Small intestine (tissue), 7 donors: ENCODE measurements at regions not wholly inside any gene's neighbourhood (a gene's known extent, or its start where the extent isn't known, plus 50 kb on each side); places are given as distances from the start of the nearest gene placed in this dataset.
A peak's percentile ranks its signal among the peaks of the same experiment; 100 is the strongest.

ENCODE experiments used
- DNase-seq, 2 donors: peaks; one replicate each; pipeline versions ENCODE4 v3.0.0 to v3.0.0-alpha.2; 2013
- FAIRE-seq: peaks from 2 replicates; lab custom pipeline; 2012; peaks lifted over from hg19 to GRCh38; lab: Jason Lieb, UNC
- H3K27ac ChIP-seq, 3 donors: one replicate each; pipeline ENCODE4 v1.5.1; 2013; ENCODE audit warnings: low read length in 2 of 3, mild to moderate bottlenecking in 2 of 3, control low read depth in 1 of 3, inconsistent platforms in 1 of 3, low read depth in 1 of 3, moderate library complexity in 1 of 3
- H3K27me3 ChIP-seq, 3 donors: one replicate each; pipeline ENCODE4 v1.6.1; 2013; ENCODE audit warnings: low read length in 3 of 3, inconsistent platforms in 1 of 3; ENCODE audit not compliant: control insufficient read depth in 3 of 3, insufficient read depth in 3 of 3
- H3K36me3 ChIP-seq, 3 donors: one replicate each; pipeline ENCODE4 v1.6.1; 2013; ENCODE audit warnings: low read length in 3 of 3, inconsistent platforms in 1 of 3, low read depth in 1 of 3, mild to moderate bottlenecking in 1 of 3, moderate library complexity in 1 of 3; ENCODE audit not compliant: control insufficient read depth in 3 of 3, insufficient read depth in 2 of 3
- H3K4me1 ChIP-seq, 3 donors: one replicate each; pipeline ENCODE4 v1.6.1; 2013; ENCODE audit warnings: low read length in 2 of 3, inconsistent platforms in 1 of 3, low read depth in 1 of 3, mild to moderate bottlenecking in 1 of 3, moderate library complexity in 1 of 3; ENCODE audit not compliant: control insufficient read depth in 3 of 3, insufficient read depth in 2 of 3
- H3K4me3 ChIP-seq, 3 donors: one replicate each; pipeline ENCODE4 v1.5.1; 2013; ENCODE audit warnings: low read length in 3 of 3, control low read depth in 1 of 3, inconsistent platforms in 1 of 3, low read depth in 1 of 3, mild to moderate bottlenecking in 1 of 3, moderate library complexity in 1 of 3
- H3K9me3 ChIP-seq, 2 donors: one replicate each; pipeline ENCODE4 v1.6.1; 2013; ENCODE audit warnings: low read depth in 1 of 2, low read length in 1 of 2; ENCODE audit not compliant: control insufficient read depth in 2 of 2, insufficient read depth in 1 of 2
- WGBS, 3 donors: extraction: QIAGEN DNeasy Blood & Tissue Kit; methylation state at CpG; one replicate each; pipeline ENCODE4 v1.1.7; 2013; 5-methylcytosine and 5-hydroxymethylcytosine counted together
- donor health status: healthy with polysubstance abuse.
- donor health status: control.
- donor health status: control.
- donor health status: Bipolar disorder and iron deficiency.
- donor health status: healthy.

DNA sequence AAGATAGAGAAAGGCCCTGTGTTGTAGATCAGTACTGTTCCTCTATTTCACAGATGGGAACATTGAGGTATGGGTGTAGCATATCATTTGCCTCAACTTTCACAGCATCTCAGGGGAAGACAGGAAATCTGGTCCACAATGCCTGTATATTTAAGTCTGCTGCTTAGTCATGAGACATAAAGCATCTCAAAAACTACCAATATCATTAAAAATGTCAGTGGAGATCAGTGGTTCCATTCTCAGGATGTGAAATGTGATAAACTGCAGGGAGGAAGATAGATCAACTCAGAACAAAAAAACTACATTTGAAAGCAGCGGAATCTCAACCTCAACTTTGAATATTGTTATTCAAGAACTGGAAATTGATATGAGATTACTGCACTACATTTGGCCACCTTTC, 192.9 kb upstream of the PREP start:
- H3K9me3 ChIP-seq: peaks cover 0 to 4% of the 10 kb centered on the region in 2 donors
- WGBS, 3 donors: 94 to 97% (median 95%) methylated on average over 1 of the region's 1 CpG
- peaks cover 0 to 4% (median 0%) of the 10 kb centered on the region in 3 donors for H3K4me1 ChIP-seq

GRCh38 chr6:105594821-105595220, 191.9 kb upstream of the PREP start:
- 81 to 96% (median 93%) methylated on average over 4 of the region's 4 CpGs for WGBS, 3 donors
- FAIRE-seq: no peak

More for the DNA sequence above, 192.9 kb upstream of the PREP start:
- DNase-seq (no peak), FAIRE-seq (no peak)
- Histone ChIP-seq H3K36me3 (no peaks in the 10 kb centered on the region), H3K27ac (no peak overlapping the region), H3K27me3 (no peaks in the 10 kb centered on the region), H3K4me3 (no peak overlapping the region)

GRCh38 chr6:105593805-105594671, 191.2 kb upstream of the PREP start:
- Histone ChIP-seq H3K4me3 (no peak overlapping the region), H3K36me3 (no peaks in the 10 kb centered on the region), H3K9me3 (peaks cover 0 to 4% of the 10 kb centered on the region in 2 donors), H3K4me1 (no peaks in the 10 kb centered on the region), H3K27ac (no peak overlapping the region), H3K27me3 (no peaks in the 10 kb centered on the region)
- FAIRE-seq (no peak), DNase-seq (no peak)
- 57 to 73% (median 63%) methylated on average over 4 of the region's 4 CpGs for WGBS, 3 donors

More at GRCh38 chr6:105594821-105595220, 191.9 kb upstream of the PREP start:
- Histone ChIP-seq H3K27me3 (no peaks in the 10 kb centered on the region), H3K36me3 (no peaks in the 10 kb centered on the region), H3K4me3 (no peak overlapping the region), H3K9me3 (peaks cover 0 to 4% of the 10 kb centered on the region in 2 donors), H3K27ac (no peak overlapping the region), H3K4me1 (peaks cover 0 to 4% (median 0%) of the 10 kb centered on the region in 3 donors)
- DNase-seq: no peak

DNA sequence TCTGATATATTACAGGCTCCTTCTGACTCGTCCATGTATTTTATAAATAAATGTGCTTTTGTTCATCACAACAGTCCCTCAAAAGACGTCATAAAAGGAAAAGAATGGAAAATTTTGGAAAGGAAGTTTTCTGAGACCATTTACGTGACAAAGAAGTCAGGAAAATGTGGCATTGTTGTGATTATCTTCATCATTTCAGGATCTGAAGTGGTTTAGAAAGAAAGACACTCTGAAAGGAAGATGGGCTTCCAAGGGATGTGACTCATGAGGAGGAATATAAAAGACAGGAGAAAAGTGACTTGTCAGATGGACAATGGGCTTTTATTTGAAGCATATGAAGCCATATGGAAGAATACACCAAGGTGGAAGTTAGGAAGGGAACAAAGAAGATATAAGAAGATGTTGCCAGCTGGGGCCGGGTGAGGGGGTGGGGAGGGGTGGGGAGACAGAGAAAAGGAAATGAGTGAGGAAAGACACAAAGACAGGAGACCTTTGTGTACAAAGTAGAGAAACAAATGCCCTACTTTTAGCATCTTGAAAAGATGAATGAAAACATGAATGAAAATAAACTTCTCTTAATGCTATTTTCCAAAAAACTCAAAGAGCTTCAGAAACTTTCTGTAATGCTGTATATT, 190.3 kb upstream of the PREP start:
- Histone ChIP-seq H3K27me3 (no peaks in the 10 kb centered on the region), H3K36me3 (no peaks in the 10 kb centered on the region), H3K4me1 (peaks cover 0 to 3% (median 0%) of the 10 kb centered on the region in 3 donors), H3K27ac (no peak overlapping the region), H3K9me3 (peaks cover 0 to 3% of the 10 kb centered on the region in 2 donors), H3K4me3 (no peak overlapping the region)
- no peak for DNase-seq
- FAIRE-seq: no peak
- 77 to 84% (median 84%) methylated on average over 4 of the region's 4 CpGs for WGBS, 3 donors

- H3K36me3 ChIP-seq: no peaks in the 10 kb centered on the region
- H3K27me3 ChIP-seq: no peaks in the 10 kb centered on the region
- DNase-seq (no peak), FAIRE-seq (no peak)
- H3K4me3 ChIP-seq: no peak overlapping the region
- no peaks in the 10 kb centered on the region for H3K9me3 ChIP-seq
- peaks cover 0 to 4% (median 0%) of the 10 kb centered on the region in 3 donors for H3K4me1 ChIP-seq
- H3K27ac ChIP-seq: no peak overlapping the region
- 90 to 95% (median 91%) methylated on average over 2 of the region's 2 CpGs for WGBS, 3 donors
Observed at GRCh38 chr6:105592329-105592728, 189.4 kb upstream of the PREP start.

DNA sequence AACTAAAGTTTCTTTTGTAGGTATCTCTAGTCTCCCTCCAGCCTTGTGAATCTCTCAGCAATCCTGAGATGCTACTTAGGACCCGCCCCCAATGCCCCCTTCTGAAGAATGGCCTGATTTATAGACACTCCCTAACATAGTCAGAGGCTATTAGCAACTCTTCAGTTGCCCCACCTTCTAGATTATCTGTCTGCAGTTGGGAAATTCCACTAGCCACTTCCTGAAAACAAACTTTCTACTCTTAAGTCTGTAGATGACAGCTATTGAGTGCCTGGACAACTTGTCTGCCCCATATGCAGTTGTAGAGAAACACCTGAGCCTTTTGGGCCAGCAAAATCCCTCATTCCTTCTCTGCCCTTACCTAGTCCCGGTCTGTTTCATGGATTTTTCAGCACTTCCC, 188.2 kb upstream of the PREP start:
- no peaks in the 10 kb centered on the region for H3K36me3 ChIP-seq
- H3K4me3 ChIP-seq: no peak overlapping the region
- no peaks in the 10 kb centered on the region for H3K9me3 ChIP-seq
- no peaks in the 10 kb centered on the region for H3K27me3 ChIP-seq
- no peak overlapping the region for H3K27ac ChIP-seq
- DNase-seq: peak in 1 of 2 donors; percentile 61
- WGBS, 3 donors: 62 to 84% (median 80%) methylated on average over 2 of the region's 2 CpGs
- peaks cover 0 to 4% (median 0%) of the 10 kb centered on the region in 3 donors for H3K4me1 ChIP-seq
- FAIRE-seq: no peak

GRCh38 chr6:105588123-105588710, 185.3 kb upstream of the PREP start:
- peak overlapping the region in 1 of 3 donors; percentile 42 for H3K27ac ChIP-seq
- peaks cover 0 to 4% (median 0%) of the 10 kb centered on the region in 3 donors for H3K4me1 ChIP-seq
- WGBS, 3 donors: 80 to 85% (median 82%) methylated on average over 6 of the region's 6 CpGs
- H3K36me3 ChIP-seq: no peaks in the 10 kb centered on the region
- no peak overlapping the region for H3K4me3 ChIP-seq
- DNase-seq: no peak
- no peaks in the 10 kb centered on the region for H3K9me3 ChIP-seq
- no peaks in the 10 kb centered on the region for H3K27me3 ChIP-seq
- no peak for FAIRE-seq

- DNase-seq (no peak), FAIRE-seq (no peak)
- Histone ChIP-seq H3K36me3 (no peaks in the 10 kb centered on the region), H3K27me3 (no peaks in the 10 kb centered on the region), H3K4me3 (no peak overlapping the region), H3K9me3 (no peaks in the 10 kb centered on the region), H3K4me1 (peaks cover 0 to 4% (median 0%) of the 10 kb centered on the region in 3 donors), H3K27ac (peak overlapping the region in 1 of 3 donors; percentile 42)
- WGBS, 3 donors: 75 to 92% (median 77%) methylated on average over 23 of the region's 23 CpGs
Observed at GRCh38 chr6:105587349-105588122, 184.7 kb upstream of the PREP start.
